ENCODE measurements at regions not wholly inside any gene's neighbourhood (a gene's known extent, or its start where the extent isn't known, plus 50 kb on each side); places are given as distances from the start of the nearest gene placed in this dataset.

DNA sequence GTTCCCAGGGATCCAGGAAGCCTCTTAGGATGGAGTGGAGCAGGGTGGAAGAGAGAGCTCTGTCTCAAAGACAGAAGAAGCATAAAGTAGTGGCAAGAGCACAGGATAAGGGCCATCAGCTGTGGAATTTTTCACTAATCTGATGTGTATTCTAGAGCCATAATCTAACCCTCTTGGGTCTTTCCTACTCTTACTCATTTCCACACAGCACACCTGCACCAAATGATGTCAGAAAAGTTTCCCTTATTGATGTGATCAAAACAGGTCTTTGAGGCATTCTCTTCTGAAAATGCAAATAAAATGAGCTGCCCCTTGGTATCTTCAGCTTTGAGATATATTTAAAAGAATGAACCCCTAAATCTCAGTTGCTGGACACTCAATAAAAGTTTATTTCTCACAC is 415.1 kb upstream of the CHST9 start:
- DNase-seq (ENCODE audit: low read depth) = no peak
- TF ChIP-seq, protein P1, sequence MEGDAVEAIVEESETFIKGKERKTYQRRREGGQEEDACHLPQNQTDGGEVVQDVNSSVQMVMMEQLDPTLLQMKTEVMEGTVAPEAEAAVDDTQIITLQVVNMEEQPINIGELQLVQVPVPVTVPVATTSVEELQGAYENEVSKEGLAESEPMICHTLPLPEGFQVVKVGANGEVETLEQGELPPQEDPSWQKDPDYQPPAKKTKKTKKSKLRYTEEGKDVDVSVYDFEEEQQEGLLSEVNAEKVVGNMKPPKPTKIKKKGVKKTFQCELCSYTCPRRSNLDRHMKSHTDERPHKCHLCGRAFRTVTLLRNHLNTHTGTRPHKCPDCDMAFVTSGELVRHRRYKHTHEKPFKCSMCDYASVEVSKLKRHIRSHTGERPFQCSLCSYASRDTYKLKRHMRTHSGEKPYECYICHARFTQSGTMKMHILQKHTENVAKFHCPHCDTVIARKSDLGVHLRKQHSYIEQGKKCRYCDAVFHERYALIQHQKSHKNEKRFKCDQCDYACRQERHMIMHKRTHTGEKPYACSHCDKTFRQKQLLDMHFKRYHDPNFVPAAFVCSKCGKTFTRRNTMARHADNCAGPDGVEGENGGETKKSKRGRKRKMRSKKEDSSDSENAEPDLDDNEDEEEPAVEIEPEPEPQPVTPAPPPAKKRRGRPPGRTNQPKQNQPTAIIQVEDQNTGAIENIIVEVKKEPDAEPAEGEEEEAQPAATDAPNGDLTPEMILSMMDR (conservative IDR thresholded peaks at IDR 0.05; ENCODE audit: low read depth, low read length) = no peak
- no peak overlapping the region for H3K4me3 ChIP-seq (ENCODE audit: low read length)

DNA sequence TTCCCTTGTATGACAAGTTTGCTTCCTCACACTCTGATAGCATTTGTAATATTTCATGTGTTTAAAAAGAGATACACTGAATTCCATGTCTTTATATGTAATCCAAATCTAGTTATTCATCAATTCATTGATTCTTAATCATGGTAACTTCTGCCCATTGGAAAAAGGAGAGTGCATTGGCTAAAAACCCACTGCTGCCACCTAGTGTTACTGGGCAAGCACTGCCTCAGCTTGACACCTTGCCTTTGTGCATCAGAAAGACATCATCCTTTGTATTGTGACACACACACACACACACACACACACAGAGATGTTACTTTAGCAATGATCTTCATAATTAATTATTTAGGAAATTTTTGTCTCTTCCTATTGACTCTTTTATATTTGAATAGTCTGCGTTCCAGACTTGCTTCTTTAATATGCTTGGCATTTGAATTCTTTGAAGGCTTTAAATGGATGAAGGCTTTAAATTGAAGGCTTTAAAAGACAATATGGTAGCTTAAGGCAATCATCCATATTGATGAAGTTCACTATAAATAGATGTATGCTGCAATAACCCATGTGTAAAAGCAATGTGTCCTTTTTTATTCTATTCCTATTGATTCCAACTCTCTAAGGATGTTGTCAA is 414.2 kb upstream of the CHST9 start:
- TF ChIP-seq, protein P1 (conservative IDR thresholded peaks at IDR 0.05; ENCODE audit: low read depth, low read length) = peak; percentile 99
- no peak for DNase-seq (ENCODE audit: low read depth)
- no peak overlapping the region for H3K4me3 ChIP-seq (ENCODE audit: low read length)

DNA sequence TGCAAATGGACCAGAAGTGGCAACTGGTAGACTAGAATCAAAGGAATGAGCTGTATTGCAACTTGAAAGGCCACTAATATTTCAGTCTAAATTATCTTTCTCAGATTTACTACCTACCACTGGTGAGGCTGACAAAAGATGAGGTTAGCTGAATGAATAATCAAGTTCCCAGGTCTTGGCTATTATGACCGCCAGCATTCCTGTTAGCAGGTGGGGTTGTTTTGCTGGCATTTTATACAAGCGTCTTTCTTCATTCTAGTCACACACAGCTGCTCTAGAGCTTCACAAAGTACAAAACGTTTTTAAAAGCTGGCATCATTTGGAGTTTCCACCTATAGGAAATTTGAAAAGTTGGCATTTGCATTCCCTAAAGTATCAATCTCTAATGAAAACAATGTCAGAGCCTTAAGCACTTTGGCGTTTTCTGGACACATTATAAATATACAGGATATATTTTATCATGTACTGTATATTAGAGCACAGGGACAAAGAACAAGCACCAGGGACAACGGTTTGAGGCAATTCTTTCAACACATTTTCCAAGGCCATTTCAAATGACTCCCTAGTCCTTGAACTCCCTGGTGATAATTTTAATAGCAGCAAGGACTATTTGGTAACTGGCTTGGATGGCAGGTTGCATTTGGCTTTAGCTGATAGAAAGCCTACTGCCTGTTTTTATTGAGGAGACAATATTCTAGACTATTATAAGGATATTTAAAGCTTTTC is 410.2 kb upstream of the CHST9 start:
- no peak overlapping the region for H3K4me3 ChIP-seq (ENCODE audit: low read length)
- DNase-seq (ENCODE audit: low read depth) = no peak
- TF ChIP-seq, protein P1 (conservative IDR thresholded peaks at IDR 0.05; ENCODE audit: low read depth, low read length) = no peak

GRCh38 chr18:27585602-27586173 is 400.6 kb upstream of the CHST9 start:
- TF ChIP-seq, protein P1 (conservative IDR thresholded peaks at IDR 0.05; ENCODE audit: low read depth, low read length) = no peak
- H3K4me3 ChIP-seq (ENCODE audit: low read length) = no peak overlapping the region
- no peak for DNase-seq (ENCODE audit: low read depth)

DNA sequence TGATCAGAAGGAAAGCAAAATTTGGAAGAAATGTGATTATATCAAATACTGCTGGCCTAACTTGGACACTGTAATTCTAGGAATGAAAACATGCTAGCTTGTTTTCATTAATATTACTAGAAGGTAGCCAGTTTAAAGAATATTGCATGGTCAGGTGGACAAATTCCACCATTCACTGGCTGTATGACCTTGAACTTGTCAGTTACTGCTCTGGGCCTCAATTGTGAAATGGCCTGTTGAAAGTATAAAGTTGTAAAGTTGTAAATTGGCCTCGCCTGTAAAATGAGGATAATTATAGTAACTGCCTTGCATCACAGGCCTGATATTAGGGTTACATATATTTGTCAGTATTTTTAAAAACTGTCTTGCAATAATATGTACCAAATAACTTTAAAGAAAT is 398.4 kb upstream of the CHST9 start:
- no peak overlapping the region for H3K4me3 ChIP-seq (ENCODE audit: low read length)
- TF ChIP-seq, protein P1 (conservative IDR thresholded peaks at IDR 0.05; ENCODE audit: low read depth, low read length) = no peak
- DNase-seq (ENCODE audit: low read depth) = no peak

DNA sequence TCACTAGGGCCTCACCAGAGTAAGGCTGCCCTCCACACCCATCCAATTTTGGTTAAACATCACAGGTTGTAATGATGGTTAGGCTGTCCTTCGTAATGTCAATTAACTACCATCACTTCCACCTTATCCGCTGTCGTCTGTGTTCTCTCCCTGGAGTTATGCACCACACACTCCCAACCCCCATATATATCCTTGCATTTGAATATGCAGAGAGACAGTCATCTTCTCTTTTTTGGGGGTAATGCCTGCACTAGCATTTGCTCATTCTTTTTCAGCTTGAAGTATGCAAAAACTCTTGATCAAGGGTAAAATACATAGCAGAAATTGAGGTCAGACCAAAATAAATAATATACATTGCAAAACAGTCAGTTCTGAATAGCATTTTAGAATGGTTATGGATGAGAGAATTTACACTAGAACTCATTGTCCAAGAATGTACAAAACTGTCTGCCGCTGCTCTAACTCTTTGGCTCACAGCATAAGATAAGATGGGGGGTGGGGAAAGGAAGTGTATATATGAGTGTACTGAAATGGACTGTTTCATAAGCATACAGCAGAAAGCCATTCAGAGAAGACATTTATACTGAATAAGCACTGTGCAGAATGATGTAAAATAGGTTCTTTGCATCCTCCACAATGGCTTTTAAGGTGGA is 397.8 kb upstream of the CHST9 start:
- no peak overlapping the region for H3K4me3 ChIP-seq (ENCODE audit: low read length)
- TF ChIP-seq, protein P1 (conservative IDR thresholded peaks at IDR 0.05; ENCODE audit: low read depth, low read length) = no peak
- no peak for DNase-seq (ENCODE audit: low read depth)

Data from retinal pigment epithelial cell (primary cell).